Anterior cingulate cortex (tissue), 58 donors: ENCODE measurements at regions not wholly inside any gene's neighbourhood (a gene's known extent, or its start where the extent isn't known, plus 50 kb on each side); places are given as distances from the start of the nearest gene placed in this dataset.

Source experiments
- DNase-seq, 58 donors: peaks; one replicate each; lab custom pipeline; 2025; lab: John Stamatoyannopoulos, UW

GRCh38 chr4:64503945-64504675, 94.9 kb upstream of the TECRL start:
- no peak for DNase-seq

- no peak for DNase-seq
Observed at GRCh38 chr4:64503416-64503815, 94.2 kb upstream of the TECRL start.

- no peak for DNase-seq
Observed at GRCh38 chr4:64497491-64497890, 88.2 kb upstream of the TECRL start.

GRCh38 chr4:64495946-64496345, 86.7 kb upstream of the TECRL start:
- DNase-seq: no peak

- DNase-seq: no peak
Observed at GRCh38 chr4:64489628-64490027, 80.4 kb upstream of the TECRL start.

GRCh38 chr4:64479338-64479737, 70.1 kb upstream of the TECRL start:
- DNase-seq: no peak

- no peak for DNase-seq
Observed at GRCh38 chr4:64477127-64477526, 67.9 kb upstream of the TECRL start.

GRCh38 chr4:64465263-64465662, 56.0 kb upstream of the TECRL start:
- no peak for DNase-seq

- DNase-seq: no peak
Observed at GRCh38 chr4:64464581-64464980, 55.3 kb upstream of the TECRL start.
